Activated CD4-positive, CD25-positive, alpha-beta regulatory T cell treated with anti-CD3 and anti-CD28 coated beads, Interleukin-2, amount 50 U/mL, for 24 hours (primary cell): ENCODE measurements at regions not wholly inside any gene's neighbourhood (a gene's known extent, or its start where the extent isn't known, plus 50 kb on each side); places are given as distances from the start of the nearest gene placed in this dataset.

Experiments
- ATAC-seq, 2 donors: fragments of 150-1000 bp; cut with Tn5 transposase; one replicate each; pipeline ENCODE4 v1.10.0; 2021; ENCODE audit warnings: mild to moderate bottlenecking in 1 of 2, moderate library complexity in 1 of 2

DNA sequence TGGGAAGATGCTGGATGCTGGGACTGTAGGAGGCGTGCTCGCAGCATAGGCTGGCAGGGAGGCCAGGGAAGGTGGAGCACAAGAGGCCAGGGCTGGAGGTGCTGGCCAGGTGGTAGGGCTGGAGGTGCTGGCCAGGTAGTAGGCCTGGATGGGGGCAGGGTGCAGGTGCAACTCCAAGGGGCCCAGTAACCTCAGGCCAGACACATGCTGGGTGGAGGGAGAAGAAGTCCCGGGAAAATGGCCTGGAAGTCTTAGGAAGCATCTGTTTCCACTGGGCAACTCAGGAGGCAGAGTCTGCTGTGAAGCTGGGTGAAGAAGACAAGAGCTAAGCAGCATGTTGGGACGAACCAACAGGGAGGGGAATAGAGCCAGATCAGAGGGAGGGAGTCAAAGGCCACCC, 665.2 kb downstream of the BCL11B start:
- no peak for ATAC-seq

DNA sequence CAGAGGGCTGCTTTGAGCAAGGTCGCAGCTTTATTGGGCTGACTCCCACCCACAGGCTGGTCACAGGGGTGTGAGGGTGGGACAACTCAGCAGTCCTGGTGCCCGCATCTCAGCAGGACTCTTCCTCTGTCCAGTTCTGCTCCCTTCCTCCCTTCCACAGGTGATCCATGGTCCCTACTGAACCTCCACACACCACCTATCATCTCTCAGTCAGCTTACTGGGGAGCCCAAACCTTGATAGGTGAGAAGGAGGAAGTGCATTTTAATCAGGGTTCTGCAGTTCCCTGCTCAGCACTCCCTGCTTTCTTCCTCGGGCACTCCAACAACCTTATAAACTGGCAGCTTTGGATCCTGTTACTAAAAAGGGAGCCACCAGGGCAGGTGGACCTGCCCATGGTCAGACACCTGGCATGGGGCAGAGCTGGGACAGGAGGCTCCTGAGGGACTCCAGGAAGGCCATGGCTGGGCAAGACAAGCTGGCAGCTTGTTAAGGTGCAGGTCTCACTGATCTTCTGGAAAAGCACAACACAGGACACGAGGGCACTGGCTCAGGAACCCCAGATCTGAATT, 664.6 kb downstream of the BCL11B start:
- no peak for ATAC-seq

DNA sequence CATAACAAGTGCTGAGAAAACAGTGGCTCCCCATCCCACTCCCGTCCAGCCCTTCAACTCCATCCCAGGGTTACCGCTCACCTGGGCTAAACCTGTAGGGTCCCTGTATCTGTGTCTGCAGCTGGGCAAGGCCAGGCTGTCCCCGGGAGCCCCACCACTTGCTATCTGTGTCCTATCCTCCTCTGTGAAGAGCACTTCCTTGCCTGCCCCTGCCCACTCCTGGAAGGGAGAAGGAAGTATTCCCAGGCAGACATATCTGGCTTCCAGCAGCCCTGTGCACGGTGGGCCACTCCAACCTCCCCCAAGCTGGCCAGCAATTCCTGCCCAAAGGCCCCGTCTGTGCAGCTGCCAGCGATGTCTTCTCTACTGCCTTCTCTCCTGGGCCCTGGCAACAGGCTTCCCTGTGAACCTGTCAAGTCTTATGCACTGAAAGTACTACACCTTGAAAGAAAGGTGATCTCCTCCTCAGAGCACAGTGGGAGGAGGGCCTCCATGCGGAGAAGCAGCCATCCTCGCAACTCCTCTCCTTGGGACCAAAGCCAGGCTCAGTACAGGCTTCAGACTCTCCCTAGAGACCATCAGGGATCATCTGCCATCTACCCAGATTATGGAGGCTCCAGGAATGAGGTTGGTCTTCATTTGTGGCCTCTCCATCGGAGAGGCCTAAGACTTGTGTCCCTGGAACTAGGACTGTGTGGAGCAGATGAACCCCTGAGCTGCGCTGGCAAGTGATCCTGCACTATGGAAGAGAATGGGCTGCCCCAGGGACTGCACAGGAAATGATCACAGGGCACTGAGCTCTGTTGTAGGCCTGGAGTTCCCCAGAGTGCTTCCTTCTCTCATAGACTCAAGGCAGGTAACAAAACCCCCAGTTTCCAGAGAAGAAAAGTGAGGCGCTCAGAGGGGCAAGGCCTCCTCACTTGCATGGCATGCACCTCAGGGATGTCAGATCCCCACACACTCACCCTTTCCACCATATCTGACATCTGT, 663.6 kb downstream of the BCL11B start:
- no peak for ATAC-seq

DNA sequence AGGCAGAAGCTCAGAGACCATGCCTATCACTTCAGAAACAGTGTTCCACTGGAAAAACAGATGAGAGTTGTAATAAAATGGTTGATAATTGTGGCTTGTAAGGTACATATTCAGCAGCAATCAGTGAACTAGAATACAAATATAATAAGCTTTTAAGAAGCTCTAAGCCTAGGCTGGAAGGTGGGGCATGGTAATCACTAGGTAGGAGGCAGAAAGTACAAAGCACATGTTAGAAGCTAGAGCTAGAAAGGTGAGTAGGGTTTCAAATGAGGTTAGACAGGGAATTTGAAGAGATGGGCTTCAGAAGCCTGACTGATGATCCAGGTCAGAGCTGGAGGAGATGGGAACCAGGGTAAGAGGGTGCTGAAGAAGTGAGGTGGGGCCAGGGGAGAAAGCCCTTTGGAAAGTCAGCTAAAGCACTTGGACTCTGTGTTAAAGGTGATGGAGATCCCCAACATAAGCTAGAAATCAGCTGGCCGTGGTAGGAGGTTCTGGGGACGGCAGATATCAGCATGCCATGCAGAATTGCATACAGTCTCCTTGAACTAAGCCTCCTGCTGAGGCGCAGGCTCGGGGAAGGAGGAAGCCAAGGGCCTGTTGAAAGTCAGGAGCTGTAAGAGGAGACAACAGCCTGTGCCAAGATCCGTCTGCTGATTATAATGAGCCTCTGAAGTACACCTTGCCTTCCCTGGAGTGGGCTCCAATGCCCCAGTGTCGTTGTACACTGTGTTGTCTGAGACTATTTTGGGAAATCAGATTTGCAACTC, 659.4 kb downstream of the BCL11B start:
- no peak for ATAC-seq

DNA sequence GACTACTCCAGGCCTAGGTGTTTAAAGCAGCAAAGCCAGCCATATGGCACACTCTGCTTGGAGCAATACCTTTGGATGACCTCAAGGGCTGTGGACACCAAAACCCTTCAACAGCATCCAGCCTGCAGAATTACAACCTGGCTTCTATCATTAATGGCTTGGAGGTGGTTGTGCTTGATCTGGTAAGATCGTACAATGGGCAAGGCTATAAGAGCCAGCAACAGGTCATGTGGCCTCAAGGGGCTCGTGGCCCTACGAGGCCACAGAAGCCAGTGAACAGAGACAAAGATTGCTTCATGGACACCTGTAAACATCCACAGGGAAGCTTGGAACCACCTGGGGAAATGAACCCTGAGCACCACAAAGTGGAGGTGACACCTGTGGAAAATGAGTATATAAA, 657.3 kb downstream of the BCL11B start:
- no peak for ATAC-seq

DNA sequence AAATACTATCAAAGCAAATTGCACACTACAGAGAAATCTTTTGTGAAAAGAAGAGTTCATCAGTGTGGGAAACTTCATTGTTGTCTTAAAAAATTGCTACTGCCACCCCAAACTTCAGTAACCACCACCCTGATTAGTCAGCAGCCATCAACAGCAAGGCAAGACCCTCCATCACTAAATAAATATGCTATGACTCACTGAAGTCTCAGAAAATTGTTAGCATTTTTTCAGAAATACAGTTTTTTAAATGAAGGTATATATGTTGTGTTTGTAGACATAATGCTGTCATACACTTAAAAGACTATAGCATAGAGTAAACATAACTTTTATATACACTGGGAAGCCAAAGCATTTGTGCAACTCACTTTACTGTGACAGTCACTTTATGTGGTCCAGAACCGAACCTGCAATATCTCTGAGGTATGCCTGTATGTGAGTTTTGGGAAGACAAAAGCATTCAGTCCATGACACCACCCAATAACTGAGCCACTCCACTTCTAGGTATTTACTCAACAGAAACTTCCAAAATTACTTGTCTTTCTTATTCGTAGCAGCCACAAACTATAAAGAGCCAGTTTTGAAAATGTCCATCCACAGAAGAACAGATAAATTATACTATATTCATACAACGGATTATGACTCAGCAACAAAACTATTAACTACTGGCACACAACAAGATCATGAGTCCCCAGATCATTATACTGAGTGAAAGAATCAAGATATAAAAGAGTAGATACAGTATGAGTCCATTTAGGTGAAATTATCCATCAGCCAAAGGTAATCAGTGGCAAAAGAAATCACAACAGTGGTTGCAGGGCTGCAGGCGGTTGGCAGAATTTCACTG, 649.6 kb downstream of the BCL11B start:
- ATAC-seq, result no peak

DNA sequence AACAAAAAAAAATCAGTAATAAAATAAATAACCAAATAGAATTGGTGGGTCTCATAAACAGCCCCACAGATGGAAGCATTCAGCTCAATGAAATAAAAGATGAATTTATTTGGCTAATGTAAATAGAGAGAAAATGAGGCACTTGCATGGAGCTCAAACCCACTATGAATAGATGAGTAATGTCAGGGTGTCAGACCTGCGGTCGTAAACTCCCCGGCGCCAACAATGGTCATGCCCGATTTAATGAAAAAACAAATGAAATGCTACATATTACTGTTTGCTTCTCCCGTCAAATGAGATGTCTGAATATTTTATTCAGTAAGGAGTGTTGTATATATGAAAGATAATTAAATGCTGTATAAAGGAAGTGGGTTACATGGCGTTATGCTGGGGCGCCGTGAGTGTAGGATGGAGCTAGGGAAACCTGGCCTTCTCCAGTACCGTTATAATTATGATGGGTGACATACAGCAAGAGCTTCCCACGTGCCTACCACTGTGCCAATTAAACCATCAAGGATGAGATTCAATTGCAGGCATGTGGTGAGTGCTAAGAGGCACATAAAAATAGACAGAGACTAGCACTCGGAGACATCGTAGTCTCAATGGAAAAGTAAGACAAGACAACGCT, 648.1 kb downstream of the BCL11B start:
- no peak for ATAC-seq

DNA sequence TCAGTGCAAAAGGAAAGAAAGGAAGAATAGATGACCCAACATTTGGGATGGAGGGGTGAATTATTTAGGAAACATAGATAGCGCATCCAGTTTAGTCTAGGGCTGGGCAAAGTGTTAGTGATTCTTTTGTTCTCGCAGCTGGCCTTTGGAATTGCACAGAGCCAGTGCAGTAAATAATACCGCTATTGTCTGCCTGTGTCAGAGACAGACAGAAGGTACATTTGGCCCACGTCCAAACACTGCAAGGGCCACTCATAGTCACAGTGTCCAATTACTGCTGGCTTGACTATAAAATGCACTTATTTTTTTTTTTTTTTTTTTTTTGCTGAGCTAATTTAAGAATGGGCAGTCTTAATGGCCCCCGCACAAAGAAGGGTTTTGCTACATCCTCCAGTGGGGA, 638.6 kb downstream of the BCL11B start:
- ATAC-seq, result no peak

DNA sequence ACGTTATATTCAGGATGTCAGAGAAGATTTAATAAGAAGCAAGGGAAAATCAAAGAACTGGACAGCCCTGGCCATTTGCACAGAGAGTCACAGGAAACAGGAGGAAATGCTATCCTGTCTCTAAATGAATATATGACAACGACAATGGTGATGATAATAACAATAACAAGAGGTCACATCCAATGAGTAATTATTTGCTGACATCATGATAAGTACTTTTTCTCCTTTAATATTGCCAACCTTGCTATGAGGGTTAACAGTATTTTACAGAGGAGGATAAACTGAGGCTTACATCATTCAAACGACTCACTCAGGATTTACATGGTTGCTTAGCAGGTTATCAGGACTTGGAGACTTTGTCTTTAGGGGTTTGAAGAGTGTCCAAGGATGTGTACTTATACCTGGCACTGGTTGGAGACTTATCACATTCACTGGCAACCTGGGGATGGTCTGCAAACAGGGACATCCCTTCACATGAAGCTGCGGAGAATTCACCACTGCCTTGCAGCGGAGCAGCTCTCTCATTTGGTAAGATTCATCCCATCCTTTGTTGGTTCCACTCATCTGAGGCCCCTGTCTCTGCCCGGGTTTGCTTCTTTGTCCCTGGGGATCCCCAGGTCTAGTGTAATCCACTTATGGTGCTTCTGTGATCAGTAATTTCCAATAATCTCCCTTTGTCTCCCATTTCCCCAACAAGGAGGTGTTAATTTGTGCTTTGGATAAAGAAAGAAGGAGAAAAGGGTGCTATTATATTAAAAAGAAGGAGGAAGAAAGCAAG, 637.8 kb downstream of the BCL11B start:
- ATAC-seq, result no peak

DNA sequence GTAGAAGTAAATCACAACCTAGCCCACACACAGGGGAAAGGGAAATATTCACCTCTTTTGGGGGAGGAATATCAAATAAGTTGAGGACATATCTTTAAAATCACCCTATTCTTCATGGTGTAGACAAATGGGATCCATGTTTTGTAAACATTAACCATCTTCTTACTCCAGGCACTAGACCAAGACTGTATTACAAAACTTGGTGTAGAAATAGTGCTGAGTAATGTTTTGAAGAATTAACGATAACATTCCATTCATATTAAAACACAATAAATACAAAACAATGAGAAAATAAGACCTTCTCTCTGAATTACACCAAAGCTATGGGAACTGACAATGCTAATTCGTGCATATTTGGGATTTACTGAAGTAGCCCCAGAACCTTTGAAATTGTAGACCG, 633.6 kb downstream of the BCL11B start:
- ATAC-seq, result no peak

DNA sequence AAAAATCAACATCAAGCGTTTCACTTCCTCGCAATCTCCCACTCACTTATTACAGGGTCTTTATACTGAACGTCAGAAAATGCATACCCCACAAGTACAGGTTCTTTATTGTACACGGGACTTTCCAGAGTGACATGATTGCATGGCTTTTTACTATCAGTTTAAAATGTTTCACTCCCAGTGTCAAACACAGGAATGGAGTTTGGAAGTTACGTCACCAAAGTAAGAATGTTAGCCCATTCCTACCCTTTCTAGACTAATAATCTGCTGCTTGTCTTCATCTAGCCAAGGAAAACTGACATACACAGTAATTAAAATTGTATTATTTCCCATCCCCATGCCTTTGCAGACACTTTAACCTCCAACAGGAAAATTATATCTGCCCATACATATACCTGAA, 624.2 kb downstream of the BCL11B start:
- no peak for ATAC-seq

DNA sequence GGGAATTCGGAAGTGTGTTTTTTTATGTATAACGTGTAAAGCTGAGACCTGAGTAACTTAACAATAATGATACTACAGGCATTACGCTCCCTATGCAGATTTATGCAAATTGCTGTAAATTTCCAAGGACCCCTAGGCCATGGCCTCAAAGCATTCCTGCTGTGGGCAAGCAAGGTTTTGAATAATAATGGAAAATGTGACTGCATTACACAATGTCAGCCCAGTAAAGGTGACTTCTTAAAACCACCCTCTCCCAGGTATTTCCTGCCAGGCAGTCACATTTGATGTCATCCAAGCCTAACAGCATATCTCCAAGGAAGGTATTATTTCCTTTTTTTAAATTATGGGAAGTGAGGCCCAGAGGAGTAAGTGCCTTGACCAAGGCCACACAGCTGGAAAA, 621.0 kb downstream of the BCL11B start:
- ATAC-seq, result no peak

DNA sequence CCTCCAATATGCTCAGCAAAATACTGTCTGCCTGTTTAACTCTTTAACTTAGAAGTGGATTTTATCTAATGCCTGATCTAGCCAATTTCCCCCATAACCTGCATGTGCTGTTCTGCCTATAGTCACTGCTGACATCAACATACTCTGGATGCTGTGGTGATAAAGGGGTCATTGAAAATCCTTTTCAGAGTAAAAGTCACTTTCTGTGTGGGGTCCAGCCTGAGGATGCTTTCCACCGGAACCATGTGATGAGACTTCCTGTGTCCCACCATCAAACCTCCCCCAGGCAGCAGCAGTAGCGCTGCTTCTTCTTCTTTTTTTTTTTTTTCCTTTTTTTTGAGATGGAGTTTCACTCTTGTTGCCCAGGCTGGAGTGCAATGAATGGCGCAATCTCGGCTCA, 607.0 kb downstream of the BCL11B start:
- ATAC-seq, result no peak

DNA sequence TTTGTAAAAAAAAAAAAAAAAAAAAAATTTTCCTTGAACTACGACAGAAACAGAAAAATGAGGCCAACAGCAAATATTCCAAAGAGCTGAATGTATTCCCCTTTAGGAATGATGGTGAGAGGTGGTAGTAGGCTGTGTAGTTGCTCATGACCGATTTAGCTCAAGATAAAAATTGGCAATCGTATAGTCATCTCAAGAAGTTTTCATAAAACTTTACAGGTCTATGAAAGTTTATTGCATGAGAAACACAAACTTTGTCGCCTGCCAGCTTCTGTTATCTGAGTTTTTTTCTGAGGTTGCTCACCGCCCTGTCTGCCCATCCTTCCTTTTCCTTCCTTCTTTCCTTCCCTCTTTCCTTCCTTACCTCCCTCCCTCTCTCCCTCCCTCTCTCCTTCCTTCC, 605.5 kb downstream of the BCL11B start:
- ATAC-seq, result no peak

DNA sequence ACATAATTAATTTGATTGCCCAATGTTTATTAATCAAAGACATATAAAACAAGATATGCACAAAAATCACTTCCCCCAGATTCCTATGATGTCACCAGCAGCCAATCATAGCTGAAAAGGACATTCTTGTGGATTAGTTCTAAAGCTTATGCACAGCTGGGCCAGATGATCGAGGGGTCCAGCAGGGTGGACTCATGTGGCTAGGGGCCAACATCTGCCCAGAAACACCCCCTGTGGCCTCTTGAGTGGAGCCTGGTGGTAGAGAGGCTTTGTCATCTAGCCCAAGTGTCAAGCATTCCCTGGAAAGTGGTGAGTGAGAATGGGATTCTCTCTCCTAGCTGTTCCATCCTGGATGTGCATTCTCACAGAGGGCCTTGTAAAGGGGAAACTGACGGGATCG, 590.0 kb downstream of the BCL11B start:
- ATAC-seq, result no peak

DNA sequence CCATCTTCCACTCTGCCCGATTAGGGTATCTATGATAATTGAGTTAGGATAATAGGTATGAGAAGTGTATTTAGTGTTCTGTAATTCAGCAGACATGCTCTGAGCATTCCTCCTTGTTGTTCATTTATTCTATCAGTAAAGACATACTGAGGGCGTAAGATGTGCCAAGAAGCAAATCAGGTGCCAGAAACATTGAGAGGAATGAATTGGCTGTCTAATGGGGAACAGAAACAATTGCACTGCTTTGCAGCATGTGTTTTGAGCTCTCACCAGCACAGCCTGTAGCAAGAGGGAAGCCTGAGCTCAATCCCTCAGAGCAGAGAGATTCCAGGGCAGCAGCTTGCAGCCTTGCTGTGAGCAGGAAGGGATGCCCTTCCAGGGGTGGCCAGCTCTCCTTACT, 589.3 kb downstream of the BCL11B start:
- ATAC-seq, result no peak

DNA sequence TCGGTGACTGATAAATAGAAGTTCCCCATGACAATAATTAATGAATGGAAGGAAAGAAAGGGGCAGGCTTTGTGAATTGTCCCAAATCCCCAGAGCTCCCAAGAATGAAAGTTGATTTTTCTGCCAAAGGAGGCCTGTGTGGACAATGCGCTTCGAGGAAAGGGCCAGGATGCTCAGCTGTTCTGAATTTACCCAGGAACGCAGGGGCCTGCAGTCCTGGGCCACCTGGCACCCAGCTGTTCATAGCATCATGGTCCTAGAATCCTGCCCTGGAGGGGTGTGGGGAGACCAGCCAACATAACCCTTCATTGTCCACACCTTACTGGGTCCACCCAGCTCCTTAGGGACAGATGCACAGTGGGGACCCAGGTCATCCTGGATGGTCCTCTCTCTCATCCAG, 587.5 kb downstream of the BCL11B start:
- no peak for ATAC-seq

DNA sequence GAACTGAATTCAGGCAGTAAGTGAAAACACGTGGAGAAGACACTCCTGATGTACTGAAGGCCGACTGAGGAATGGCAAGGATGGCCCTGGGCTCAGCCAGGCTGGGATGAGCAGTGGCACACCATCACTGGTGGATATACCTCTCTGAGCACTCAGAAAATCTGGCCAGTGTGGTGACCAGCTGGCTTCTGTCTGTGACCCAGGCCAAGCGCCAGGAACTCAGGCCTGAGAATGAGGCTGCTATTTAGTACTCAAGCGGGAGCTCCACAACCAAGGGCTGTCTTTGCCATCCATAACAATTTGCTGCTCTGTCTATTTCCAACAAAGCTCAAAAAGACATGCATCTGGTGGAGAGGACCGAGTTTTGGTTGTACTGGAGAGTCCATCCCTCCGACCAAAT, 586.3 kb downstream of the BCL11B start:
- no peak for ATAC-seq

DNA sequence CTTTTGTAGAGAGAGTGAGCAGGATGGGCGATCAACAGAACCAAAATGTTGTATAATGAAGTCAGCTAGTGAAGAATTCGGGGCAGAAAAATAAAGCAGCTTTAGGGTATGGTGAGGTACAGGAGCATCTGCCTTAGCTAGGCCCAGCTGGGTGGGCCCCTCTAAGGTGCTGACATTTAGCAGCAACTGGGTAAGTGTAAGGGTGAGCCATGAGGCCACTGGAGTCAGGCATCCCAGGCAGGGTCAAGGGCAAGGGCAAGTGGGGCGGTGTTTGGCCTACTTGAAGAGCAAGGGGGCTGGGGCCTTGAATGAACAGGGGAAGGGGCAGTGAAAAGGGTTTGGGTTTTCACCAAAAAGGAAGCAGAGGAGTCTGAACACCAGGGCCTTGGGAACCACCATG, 583.6 kb downstream of the BCL11B start:
- no peak for ATAC-seq

DNA sequence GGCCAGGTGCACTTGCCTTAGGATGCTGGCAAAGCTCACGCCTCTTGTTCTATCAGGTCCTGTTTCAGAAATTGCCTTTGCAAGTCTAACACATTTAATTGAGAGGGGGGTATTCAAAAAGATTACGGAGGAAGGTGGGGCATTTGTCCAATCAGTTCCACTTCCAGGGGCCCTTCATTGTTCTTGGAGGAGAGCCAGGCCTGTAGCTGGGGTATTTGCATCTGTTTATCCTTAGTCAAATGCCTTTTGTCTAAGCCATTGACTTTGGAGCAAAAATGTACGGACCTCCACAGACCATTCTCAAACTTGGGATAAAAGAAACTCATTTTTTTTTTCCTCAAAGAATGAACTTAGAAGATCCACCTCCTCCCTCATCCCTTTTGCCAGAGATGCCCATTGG, 582.0 kb downstream of the BCL11B start:
- no peak for ATAC-seq

DNA sequence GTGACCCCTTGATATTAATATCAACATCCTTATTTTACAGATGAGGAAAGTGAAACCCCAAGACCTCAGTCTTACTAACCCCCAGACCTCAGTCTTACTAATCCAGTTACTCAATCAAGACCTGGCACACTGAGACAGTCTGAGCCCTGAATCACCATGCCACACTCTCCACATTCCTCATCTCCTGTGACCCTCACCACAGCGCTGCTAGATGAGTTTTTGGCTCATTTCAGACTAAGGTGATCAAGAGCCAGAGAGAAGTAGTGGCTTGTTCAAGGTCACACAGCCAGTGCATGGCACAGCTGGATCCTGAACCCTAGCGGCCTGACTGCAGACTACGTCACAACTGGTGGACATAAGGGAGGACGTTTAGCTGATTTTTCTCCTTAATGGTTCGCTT, 579.2 kb downstream of the BCL11B start:
- peak; percentile 87 to 92 for ATAC-seq
